Posterior vena cava (tissue), 2 donors: ENCODE measurements at regions not wholly inside any gene's neighbourhood (a gene's known extent, or its start where the extent isn't known, plus 50 kb on each side); places are given as distances from the start of the nearest gene placed in this dataset.
"Not testable (repeated sequence)": the region's sequence is repeated elsewhere in the genome, so short reads cannot be mapped to it uniquely, and the experiment has no call there.

Source experiments
- DNase-seq: peaks from one replicate; pipeline ENCODE4 v3.0.0-alpha.2; 2020; ENCODE audit warnings: low spot score
- intact Hi-C, 2 donors: fragments of 100-400 bp; cut with DNase I; formaldehyde crosslinking; loops; one replicate each; pipeline versions ENCODE4 v1.14.1 to v1.14.2; 2022 to 2023
- donor health status: DM: yes; HTN: yes; CAD: no.
- donor health status: DM: yes; HTN: yes; CAD: no.

DNA sequence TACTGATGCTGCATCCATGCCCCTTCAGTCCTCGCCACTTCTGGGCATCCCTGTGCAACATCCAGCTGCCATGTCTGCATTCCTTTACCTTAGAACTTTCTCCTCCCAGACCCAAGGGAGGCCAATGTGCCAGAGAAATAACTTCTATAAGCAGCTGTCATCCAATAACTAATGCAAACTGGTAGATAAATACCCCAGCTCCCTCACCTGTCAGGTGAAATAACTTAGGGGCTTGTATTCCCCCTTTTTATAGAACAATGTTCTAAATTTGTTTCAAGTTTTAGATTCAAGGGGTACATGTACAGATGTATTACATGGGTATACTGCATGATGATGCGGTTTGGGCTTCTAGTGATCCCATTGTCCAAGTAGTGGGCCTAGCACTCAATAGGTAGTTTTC, 880.1 kb downstream of the UQCRFS1 start:
- intact Hi-C loops, result no loop called here
- no peak for DNase-seq

DNA sequence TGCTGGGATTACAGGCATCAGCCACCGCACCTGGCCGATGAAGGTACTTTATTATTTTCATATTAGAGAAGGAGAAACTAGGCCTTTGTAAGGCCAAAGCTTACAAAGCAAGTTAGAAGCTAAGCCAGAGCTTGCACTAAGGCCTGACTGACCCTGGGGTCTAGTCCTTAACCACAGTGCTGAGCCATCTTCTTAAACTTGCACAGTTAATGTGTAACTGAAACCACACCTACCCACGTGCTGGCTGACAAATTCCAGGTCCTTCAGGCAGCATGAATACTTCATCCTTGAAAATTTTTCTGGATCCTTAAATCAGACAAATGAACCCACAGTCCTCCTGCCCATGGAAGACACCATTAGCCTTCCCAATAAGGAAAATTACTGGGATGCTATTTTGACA, 880.6 kb downstream of the UQCRFS1 start:
- no peak for DNase-seq
- intact Hi-C loops, result no loop called here

DNA sequence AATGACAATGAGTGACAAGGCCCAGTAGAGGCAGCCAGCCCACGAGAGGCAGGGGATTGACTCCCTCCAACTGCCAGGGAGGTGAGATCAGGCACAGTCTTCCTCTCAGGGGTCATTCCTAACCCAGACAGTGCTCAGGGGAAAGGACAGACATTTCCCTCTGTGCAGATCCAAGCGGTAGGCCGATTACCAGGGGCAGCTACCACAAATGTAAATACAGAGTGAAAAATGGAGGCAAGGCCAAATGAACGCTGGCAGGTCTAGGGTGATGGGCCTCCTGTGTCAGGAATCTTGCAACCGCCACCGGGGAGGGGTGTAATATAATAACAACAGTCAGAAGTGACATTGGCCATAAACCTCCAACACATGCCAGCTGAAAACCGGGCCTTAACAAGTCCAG, 881.4 kb downstream of the UQCRFS1 start:
- no peak for DNase-seq
- intact Hi-C loops, result no loop called here

DNA sequence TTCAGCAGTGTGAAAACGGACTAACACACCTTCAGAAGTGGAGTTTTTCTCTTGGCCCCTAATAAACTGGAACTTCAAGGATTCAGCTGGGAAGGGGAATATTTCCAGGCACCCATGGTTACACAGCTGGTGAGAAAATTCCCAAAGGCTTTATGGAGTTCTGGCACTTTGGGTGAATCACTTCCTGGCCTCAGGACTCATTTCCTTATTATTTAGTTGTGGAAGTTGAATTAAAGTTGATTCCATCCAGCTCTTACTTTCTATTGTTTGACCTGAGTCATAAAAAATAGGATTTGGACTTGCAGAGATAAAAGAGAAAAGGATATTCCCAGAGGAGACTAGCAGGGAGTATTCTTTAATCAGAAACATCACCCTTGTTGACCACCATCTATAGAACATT, 882.1 kb downstream of the UQCRFS1 start:
- DNase-seq, result no peak

DNA sequence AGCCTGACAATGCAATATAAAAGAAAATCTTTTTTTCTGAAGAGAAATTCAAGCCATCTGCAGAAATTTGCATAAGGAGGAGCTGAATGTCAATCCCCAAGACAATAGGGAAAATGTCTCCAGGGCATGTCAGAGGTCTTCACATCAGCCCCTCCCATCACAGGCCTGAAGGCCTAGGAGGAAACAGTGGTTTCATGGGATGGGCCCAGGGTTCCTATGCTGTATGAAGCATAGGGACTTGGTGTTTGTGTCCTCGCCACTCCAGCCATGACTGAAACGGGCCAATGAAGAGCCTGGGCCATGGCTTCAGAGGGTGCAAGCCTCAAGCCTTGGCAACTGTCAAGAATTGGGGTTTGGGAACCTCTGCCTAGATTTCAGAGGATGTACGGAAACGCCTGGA, 883.5 kb downstream of the UQCRFS1 start:
- DNase-seq, result no peak
- intact Hi-C loops, result no loop called here

More for the DNA sequence above, 882.1 kb downstream of the UQCRFS1 start:
- intact Hi-C loops, result no loop called here

DNA sequence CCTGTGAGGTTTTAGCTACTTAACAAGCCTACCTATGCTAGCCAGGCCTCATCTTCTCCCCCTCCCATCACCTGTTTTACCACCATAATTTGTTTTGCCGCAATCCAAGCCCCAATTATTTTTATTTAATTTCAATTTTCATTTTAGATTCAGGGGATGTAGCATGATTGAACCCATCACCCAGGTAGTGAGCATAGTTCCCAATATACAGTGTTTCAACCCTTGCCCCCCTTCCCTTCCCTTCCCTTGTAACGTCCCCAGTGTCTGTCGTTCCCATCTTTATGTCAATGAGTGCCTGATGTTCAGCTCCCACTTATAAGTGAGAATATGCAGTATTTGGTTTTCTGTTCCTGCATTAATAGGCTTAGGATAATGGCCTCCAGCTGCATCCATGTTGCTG, 885.0 kb downstream of the UQCRFS1 start:
- DNase-seq, result no peak
- intact Hi-C loops, result no loop called here

DNA sequence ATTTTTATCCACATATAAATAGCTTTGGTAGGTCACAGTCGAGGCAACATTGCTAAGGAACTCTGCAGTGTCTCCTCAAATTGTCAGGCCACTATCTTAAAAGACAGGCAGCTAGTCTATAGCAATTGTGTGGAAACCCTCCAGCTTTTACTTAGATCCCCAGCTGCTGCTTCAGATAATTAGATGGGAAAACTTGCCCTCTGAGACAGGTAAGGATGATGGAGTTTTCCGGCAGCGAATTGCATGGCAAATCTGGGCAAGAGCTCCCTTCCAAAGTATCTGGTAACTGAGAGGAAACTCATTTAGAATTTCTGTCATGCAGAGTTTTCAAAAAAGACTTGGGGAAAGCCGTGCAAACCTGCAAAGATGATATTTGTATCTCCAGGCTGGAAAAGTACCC, 886.2 kb downstream of the UQCRFS1 start:
- no peak for DNase-seq
- intact Hi-C loops, result no loop called here

DNA sequence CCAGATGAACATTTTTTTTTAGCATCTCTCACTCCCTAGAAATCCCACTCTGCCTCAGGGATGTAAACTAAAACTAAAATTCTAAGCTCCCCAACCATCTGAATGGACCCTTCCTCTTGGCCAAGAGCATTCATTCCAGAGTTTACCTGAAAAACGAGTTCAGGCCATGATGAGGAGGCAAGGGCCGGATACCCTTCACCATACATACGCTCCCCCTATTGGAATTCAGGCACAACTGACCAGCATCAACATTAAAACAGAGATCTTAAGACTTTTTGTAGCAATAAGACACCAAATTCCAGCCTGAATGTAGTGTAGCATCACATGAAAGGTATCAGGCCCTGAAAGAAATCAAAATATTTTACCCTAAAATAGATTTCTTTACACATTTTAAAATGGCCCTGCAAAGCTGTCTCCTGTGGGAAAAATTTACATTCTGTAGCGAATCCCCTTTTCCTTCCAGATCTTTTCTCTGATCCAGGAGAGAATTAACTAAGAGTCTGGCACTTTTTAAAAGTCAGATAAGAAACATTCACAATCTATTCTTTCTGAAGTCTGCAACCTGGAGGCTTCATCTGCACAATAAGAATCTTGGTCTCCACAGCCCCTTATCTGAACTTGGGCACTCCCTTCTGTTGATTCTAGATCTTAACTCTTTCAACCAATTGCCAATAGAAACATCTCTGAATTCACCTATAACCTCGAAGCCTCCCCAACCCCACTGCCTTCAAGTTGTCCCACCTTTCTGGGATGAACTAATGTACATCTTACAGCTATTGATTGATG, 888.5 kb downstream of the UQCRFS1 start:
- no peak for DNase-seq
- intact Hi-C loops, result no loop called here

DNA sequence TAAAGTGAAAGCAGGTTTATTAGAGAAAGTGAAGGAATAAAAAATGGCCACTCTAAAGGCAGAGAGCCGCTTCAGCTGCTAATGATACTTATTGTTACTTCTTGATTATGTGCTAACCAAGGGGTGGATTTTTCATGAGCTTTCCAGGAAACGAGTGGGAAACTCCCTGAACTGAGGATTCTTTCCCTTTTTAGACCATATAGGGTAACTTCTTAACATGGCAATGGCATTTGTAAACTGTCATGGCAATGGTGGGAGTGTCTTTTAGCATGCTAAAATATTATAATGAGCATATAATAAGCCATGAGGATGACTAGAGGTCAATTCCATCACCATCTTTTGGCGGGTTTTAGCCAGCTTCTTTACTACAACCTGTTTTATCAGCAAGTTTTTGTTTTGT, 890.0 kb downstream of the UQCRFS1 start:
- intact Hi-C loops, result no loop called here
- no peak for DNase-seq

DNA sequence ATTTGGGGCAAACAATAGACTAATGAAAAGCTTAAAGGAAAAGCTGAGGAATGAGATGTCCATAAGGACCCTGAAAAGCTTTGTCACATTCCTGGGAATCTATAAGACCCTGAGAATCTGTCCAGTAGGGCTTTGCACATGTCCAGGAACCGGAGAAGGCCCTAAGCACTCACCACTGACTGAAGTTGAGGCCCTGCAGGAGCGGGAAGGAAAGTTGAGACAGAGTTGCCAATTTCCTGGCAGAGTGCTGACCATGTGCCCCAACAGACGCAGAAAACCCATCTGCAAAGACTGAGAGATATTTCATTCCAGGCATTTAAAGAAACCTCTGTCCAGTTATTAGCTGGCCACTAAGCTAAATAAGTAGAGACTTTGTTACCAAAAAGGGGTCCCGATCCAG, 890.5 kb downstream of the UQCRFS1 start:
- DNase-seq, result no peak
- intact Hi-C loops, result no loop called here

DNA sequence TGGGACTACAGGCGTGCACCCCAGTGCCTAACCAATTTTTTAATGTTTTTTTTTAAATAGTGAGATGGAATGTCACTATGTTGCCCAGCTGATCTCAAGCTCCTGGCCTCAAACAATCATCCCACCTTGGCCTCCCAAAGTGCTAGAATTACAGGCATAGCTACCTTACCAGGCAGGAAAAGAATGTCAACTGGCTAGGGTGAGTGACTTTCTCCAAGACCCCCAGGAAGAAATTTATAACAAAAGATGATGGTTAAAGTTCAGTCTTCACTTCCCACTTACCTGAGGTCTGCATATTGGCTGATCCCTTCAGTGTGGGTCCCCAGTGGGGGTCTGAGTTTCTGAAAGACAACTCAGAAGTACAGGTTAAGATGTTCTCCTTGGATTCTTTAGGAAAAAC, 893.0 kb downstream of the UQCRFS1 start:
- intact Hi-C loops, result no loop called here
- DNase-seq, result no peak

DNA sequence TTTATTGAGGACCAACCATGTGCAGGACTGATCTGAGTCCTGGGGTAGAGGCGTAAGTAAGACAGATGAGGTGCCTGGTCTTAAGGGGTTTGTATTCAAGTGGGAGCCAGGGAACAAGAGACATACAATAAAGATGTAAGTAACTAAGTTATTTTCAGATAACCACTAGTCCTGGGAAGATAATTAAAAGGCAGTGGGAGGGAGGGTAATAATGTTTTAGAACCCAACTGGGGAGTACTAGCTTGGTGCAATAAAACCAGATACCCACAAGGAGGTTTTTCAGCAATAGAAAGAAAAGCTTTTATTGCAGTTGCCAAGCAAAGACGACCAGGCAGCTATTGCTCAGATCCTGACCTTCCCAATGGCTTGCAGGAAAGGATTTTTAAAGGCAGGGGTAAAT, 893.7 kb downstream of the UQCRFS1 start:
- no peak for DNase-seq
- intact Hi-C loops, result no loop called here

DNA sequence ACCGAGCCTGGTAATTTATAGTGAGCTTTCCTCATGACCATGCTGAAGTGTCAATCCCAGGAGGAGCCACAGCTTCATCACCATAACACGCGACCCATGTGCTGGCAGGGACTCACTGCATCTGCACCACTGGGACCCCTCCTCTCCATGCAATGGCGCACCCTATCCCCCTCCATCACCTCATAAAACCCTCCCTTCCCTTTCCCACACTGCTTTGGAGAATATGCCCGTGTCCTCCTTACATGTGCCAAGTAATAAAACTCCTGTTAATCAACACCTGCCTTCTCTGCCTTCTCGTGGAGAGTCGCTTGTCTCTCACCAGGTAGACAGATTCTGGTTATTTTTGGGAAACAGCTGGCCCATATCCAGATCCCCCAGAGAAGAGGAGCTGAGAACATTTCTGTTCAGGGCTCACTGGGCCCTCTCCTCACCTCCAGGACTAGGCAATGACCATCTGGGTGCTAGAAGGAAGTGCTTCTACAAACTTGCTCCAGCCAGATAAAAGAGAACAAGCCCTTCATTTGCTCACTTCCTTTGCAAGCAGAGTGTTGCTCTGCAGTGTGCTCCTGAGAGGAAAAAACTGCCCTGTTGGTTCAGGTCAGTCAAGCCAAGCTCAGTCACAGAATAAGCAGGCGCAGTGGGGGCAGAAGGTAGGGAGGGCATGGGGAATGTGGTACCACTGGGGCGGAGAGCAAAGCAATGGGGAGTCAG, 894.3 kb downstream of the UQCRFS1 start:
- DNase-seq, result no peak
- intact Hi-C loops, result no loop called here

DNA sequence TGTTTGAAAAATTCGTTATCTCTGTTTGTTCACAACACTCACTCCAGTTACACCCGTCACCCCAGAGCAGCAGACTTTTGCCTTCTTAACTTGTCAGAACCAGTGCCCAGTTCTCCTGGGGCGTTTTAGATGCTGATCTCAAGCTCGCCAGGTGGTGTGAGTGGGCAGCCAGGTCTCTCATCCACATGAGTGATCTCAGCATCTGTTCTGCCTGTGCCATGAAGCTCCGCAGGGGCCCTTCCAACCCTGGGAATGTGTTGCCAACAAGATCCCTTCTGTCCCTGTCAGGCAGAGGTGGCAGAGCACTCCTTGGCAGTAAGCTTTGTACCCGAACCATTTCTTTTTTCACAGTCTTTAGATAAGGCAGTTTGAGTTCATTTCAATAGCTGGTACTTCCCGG, 896.5 kb downstream of the UQCRFS1 start:
- intact Hi-C loops, result no loop called here
- DNase-seq, result no peak

DNA sequence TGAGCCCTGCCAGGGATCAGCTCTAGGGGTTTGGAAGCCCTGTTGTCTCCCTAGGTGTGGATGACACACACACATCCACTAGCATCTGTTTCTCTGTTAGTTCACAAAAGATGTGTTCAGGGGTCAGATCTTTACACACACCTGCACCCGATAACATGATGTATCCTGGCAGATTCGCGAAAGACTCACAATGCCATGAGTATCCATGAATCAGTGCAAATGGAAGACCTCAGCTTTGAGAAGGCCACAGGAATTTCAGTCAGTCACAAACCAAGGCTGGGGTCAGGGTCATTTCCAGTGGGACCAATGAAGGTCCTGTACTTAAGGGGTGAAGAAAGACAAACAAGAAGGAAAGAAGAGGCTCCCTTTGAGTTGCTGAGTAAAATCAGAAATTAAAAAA, 898.2 kb downstream of the UQCRFS1 start:
- no peak for DNase-seq
- intact Hi-C loops, result no loop called here

DNA sequence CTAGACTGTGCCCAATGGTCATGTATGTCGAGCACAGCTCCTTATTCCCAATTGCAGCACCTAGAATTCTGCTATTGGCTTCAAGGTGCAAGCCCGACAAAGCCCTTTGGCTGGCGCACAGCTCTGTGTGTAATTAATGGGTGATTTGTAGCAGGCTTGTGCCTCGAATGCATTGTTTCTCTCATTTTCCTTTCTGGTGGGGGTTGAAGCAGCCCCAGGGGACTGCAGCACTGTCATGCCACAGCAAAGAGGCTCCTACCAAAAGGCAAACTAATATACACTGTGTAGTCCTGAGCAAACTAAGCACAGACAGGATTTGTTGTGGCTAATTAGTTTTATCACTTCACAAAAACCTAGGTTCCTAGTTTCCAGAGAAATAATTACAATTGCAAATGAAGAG, 898.7 kb downstream of the UQCRFS1 start:
- intact Hi-C loops, result no loop called here
- no peak for DNase-seq

DNA sequence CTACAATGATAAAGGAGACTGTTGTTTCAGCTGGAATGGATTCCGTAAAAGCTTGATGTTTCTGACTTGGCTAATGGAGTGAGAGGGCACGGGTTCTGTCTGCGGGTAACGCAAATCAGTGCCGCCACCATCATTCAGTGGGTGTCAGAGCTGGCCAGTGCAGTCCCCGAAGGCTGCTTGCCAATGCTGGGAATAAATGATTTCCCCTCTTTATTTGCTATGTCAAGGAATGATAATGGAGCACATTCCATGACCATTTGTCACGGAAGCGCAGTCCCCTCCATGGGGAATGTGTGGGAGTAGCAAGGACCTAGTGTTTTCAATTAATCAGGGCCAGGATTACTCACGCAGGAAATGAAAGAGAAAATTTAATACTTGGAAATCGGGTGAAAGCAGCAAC, 899.3 kb downstream of the UQCRFS1 start:
- intact Hi-C loops, result no loop called here
- DNase-seq, result no peak

DNA sequence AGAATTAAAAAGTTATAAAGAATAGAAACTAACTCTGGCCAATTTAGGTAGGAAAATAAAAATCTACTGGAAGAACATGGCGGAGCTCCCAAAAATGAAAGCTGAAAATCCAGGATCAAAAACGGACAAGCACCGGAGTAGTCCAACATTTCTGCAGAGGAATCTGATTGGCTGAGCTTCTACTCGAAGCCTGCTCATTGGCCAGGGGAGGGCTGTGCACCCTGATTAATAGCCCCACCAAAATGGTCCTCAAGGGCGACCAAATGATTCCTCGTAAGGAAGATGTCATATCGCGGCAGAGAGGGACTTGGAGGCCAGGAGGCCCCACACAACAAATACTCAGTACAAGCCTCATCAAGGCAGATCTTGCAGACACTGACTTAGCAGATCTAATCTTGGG, 900.7 kb downstream of the UQCRFS1 start:
- DNase-seq, result no peak
- intact Hi-C loops, result no loop called here

DNA sequence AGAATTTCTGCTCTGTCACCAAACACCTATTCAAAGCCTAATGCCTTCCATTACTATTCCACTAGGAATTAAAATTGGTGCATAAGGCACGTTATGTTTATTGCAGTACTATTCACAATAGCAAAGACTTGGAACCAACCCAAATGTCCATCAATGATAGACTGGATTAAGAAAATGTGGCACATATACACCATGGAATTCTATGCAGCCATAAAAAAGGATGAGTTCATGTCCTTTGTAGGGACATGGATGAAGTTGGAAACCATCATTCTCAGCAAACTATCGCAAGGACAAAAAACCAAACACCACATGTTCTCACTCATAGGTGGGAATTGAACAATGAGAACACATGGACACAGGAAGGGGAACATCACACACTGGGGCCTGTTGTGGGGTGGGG, 902.1 kb downstream of the UQCRFS1 start:
- intact Hi-C loops, result not testable (repeated sequence)

DNA sequence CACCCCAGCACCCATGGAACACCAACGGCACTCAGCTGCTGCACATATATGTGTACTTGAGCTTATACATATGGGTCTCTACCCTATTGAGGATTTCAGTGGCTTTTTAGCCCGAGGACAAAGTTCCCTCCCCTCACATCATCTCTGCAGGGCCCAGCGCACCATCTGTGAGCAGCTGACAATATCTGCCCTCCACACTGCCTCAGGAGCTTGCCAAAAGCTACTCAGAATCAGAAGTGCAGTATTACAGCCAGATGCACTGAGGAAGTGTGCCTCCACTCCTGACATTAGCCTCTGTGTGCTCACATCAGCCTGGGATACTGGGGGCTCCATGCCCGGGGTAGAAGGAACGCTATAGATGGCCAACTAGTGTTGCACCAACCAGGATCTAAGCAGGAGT, 903.9 kb downstream of the UQCRFS1 start:
- DNase-seq, result no peak
- intact Hi-C loops, result no loop called here

More for the DNA sequence above, 902.1 kb downstream of the UQCRFS1 start:
- DNase-seq, result not testable (repeated sequence)

DNA sequence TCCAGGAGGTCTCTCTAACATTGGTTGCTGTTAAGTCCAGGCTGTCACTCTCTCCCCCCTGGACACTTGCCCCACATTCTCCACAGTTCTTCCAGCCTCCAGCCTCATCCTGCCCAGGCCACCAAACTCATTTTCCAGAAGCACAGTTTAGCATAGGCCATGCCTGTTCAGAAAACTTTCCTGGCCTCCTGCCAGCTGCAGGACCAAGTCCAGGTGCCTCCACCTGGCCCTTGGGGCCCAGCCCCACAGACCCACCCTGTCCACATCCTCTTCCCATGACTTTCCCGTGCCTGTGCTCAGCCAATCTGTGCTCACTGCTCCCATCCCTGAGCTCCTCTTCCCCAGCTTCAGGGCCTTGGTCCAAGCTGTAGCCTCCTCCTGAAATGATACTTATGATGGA, 905.0 kb downstream of the UQCRFS1 start:
- no peak for DNase-seq
- intact Hi-C loops, result no loop called here
